ENCODE measurements at regions not wholly inside any gene's neighbourhood (a gene's known extent, or its start where the extent isn't known, plus 50 kb on each side); places are given as distances from the start of the nearest gene placed in this dataset.

- TF ChIP-seq CTCF (IDR thresholded peaks at IDR 0.05) = no peak
- TF ChIP-seq POLR2AphosphoS5 (IDR thresholded peaks at IDR 0.05) = no peak
- TF ChIP-seq POLR2A (IDR thresholded peaks at IDR 0.05) = no peak
These were observed 95.1 kb downstream of the TMEM47 start for GRCh38 chrX:34562006-34562405.

Data from prostate gland (tissue), 2 donors.